ENCODE measurements at regions not wholly inside any gene's neighbourhood (a gene's known extent, or its start where the extent isn't known, plus 50 kb on each side); places are given as distances from the start of the nearest gene placed in this dataset.

- TF ChIP-seq, protein P1, sequence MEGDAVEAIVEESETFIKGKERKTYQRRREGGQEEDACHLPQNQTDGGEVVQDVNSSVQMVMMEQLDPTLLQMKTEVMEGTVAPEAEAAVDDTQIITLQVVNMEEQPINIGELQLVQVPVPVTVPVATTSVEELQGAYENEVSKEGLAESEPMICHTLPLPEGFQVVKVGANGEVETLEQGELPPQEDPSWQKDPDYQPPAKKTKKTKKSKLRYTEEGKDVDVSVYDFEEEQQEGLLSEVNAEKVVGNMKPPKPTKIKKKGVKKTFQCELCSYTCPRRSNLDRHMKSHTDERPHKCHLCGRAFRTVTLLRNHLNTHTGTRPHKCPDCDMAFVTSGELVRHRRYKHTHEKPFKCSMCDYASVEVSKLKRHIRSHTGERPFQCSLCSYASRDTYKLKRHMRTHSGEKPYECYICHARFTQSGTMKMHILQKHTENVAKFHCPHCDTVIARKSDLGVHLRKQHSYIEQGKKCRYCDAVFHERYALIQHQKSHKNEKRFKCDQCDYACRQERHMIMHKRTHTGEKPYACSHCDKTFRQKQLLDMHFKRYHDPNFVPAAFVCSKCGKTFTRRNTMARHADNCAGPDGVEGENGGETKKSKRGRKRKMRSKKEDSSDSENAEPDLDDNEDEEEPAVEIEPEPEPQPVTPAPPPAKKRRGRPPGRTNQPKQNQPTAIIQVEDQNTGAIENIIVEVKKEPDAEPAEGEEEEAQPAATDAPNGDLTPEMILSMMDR (IDR thresholded peaks at IDR 0.05), result no peak
- no peak for TF ChIP-seq EZH2 (IDR thresholded peaks at IDR 0.05)
These were observed 279.6 kb upstream of the ROBO2 start for GRCh38 chr3:76760336-76760735.
